Ovary (tissue), 7 donors: ENCODE measurements at regions not wholly inside any gene's neighbourhood (a gene's known extent, or its start where the extent isn't known, plus 50 kb on each side); places are given as distances from the start of the nearest gene placed in this dataset. TPM values are rescaled to one million over a fixed set of nuclear protein-coding genes. Genes with fewer than 3 reads are reported as not detected.

Experiments
- DNase-seq, 5 donors: peaks; one replicate each; pipeline ENCODE4 v3.0.0-alpha.2; 2019 to 2020
- H3K27ac ChIP-seq, 2 donors: fragments of 200-600 bp; one replicate each; pipeline versions ENCODE4 v1.5.1 to v1.8.0; 2019 to 2022
- H3K27me3 ChIP-seq: fragments of 200-600 bp; one replicate; pipeline ENCODE4 v1.8.0; 2022
- H3K36me3 ChIP-seq: fragments of 200-600 bp; sonication (generic); one replicate; pipeline ENCODE4 v1.5.1; 2019
- H3K4me1 ChIP-seq: one replicate; pipeline ENCODE4 v1.8.1; 2013; ENCODE audit warnings: mild to moderate bottlenecking, moderate library complexity; ENCODE audit not compliant: insufficient read depth
- H3K4me3 ChIP-seq: fragments of 200-600 bp; sonication (generic); one replicate; pipeline ENCODE4 v1.5.1; 2017
- H3K9me3 ChIP-seq, 2 donors: fragments of 200-600 bp in 1 of 2; sonication (generic) in 1 of 2; one replicate each; pipeline versions ENCODE4 v1.5.1 to v1.8.1; 2013 to 2019; ENCODE audit warnings: mild to moderate bottlenecking in 1 of 2, moderate library complexity in 1 of 2
- CTCF ChIP-seq, 3 donors: fragments of 450-650 bp in 2 of 3; fragments of 200-600 bp in 1 of 3; IDR thresholded peaks; one replicate each; pipeline versions ENCODE4 v1.5.1 to v1.8.0; 2016 to 2022; ENCODE audit warnings: antibody characterized with exemption in 3 of 3, mild to moderate bottlenecking in 1 of 3
- EP300 ChIP-seq: sonication (generic); formaldehyde crosslinking; IDR thresholded peaks from one replicate; pipeline ENCODE4 v1.6.1; 2017; ENCODE audit warnings: antibody characterized with exemption
- POLR2A ChIP-seq: fragments of 450-650 bp; IDR thresholded peaks from one replicate; pipeline ENCODE4 v1.6.1; 2017; ENCODE audit warnings: antibody characterized with exemption, mild to moderate bottlenecking, moderate library complexity
- WGBS, 3 donors: extraction: QIAGEN DNeasy Blood & Tissue Kit in 1 of 3; methylation state at CpG; one replicate each; pipeline versions ENCODE4 v1.1.5 to v1.1.7; 2013 to 2017; 5-methylcytosine and 5-hydroxymethylcytosine counted together
- intact Hi-C, 4 donors: fragments of 100-400 bp; cut with DNase I; formaldehyde crosslinking; loops; one replicate each; pipeline versions ENCODE4 v1.11.0 to v1.15.1; 2022 to 2023
- small RNA-seq: library from RNA; depleted of rRNA; stranded (forward); fragments of <200 nt; gene quantifications from one replicate; pipeline ENCODE3, GENCODE V24; 2016
- donor health status: DM: no; HTN: no; CAD: no; lungs with moderate emphysema.
- donor health status: DM: no; HTN: no; CAD: no.
- donor health status: Bipolar disorder and iron deficiency.
- donor health status: DM: no; HTN: no; CAD: no.
- donor health status: DM: yes; HTN: yes; CAD: no.

DNA sequence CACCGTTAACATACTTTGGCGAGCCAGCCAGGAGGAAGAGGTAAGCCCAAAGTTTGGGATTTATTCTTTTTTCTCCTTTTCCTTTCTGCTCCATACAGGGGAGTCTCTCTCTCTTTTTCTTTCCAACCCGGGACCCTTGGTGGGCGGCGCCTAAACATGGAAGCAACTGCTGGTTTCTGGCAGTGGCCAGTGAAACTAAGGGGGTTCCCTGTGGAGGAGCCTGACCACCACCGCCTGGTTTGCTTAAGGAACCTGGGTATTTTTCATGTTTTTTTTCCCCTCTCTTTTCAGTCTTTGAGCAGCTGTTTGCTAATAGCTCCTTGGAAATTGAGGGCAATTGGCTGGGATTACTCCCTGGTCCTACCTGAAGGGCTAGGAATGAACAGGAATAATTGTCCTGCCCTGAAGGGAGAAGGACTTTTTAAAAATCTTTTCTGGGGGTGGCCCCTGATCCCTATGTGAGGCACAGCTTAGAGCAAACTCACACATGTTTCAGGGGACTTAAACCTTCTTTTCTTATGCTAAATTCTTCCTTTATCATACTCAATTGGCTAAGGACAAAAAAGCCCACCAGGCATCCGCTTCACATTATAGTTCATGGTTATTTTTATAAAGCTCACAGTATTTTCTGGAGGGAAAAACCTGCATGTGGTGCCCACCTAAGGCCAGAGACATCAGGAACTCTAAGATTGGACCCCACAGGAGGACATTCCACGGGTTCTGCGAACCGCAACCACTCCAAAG is 61.3 kb upstream of the PLD5 start:
- intact Hi-C loops, result no loop called here
- 81 to 85% (median 82%) methylated on average over 10 of the region's 10 CpGs for WGBS, 3 donors
- Histone ChIP-seq H3K4me3 (no peak overlapping the region), H3K36me3 (no peaks in the 10 kb centered on the region), H3K4me1 (no peaks in the 10 kb centered on the region), H3K9me3 (peaks cover 0 to 3% of the 10 kb centered on the region in 2 donors), H3K27me3 (no peaks in the 10 kb centered on the region), H3K27ac (no peak overlapping the region)
- TF ChIP-seq POLR2A (no peak), EP300 (no peak), CTCF (IDR thresholded peaks at IDR 0.05) (no peak)
- no peak for DNase-seq

GRCh38 chr1:242582669-242583068 is 58.2 kb upstream of the PLD5 start:
- Histone ChIP-seq H3K9me3 (peaks cover 0 to 3% of the 10 kb centered on the region in 2 donors), H3K4me3 (no peak overlapping the region), H3K27me3 (no peaks in the 10 kb centered on the region), H3K4me1 (no peaks in the 10 kb centered on the region), H3K27ac (no peak overlapping the region), H3K36me3 (no peaks in the 10 kb centered on the region)
- no peak for TF ChIP-seq POLR2A
- no peak for TF ChIP-seq CTCF (IDR thresholded peaks at IDR 0.05)
- no peak for TF ChIP-seq EP300
- intact Hi-C loops, result no loop called here
- WGBS, 3 donors, result 93 to 97% (median 97%) methylated on average over 1 of the region's 1 CpG
- DNase-seq, result no peak

DNA sequence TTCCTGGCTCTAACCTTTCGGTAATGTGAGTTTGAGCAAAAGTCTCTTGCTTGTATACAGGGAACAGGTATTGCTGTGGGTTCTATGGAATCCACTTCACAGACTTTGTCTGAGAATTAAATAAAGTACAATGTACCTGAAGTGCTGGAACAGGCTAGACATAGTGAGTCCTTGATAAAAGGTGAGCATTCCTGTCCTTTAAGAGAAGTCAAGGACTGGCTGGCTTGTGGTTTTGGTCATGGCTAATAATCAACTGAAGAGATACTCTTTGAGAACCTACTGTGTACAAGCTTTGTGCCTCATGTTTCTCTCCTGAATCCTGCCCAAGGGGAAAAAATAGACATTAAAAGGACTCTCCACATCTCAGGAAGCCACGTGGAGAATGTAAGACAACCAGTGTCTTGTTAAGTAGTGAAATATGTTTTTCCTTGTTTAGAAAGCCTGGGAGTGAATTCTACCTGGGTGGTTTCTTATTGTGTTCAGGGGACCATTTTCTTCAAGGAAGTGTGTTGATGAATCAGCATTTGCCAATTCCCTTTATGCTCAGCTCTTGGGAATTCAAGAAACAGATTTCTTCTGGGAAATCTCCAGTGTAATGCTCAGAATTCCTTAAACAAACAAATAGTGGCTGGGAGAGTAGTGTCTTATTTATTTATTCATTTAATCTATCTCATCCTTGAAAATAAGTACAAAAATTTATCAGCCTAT is 55.2 kb upstream of the PLD5 start:
- Histone ChIP-seq H3K4me3 (no peak overlapping the region), H3K4me1 (no peaks in the 10 kb centered on the region), H3K36me3 (no peaks in the 10 kb centered on the region), H3K9me3 (no peaks in the 10 kb centered on the region), H3K27me3 (no peaks in the 10 kb centered on the region), H3K27ac (no peak overlapping the region)
- 59 to 66% (median 66%) methylated on average over 2 of the region's 2 CpGs for WGBS, 3 donors
- no peak for DNase-seq
- TF ChIP-seq EP300 (no peak), CTCF (IDR thresholded peaks at IDR 0.05) (no peak), POLR2A (no peak)
- intact Hi-C loops, result no loop called here

Small RNA genes lying in the stretch of these regions (small RNA-seq; reads per million reads assigned to genes)
- not detected for gene AL603825.1
